ENCODE measurements at regions not wholly inside any gene's neighbourhood (a gene's known extent, or its start where the extent isn't known, plus 50 kb on each side); places are given as distances from the start of the nearest gene placed in this dataset.

DNA sequence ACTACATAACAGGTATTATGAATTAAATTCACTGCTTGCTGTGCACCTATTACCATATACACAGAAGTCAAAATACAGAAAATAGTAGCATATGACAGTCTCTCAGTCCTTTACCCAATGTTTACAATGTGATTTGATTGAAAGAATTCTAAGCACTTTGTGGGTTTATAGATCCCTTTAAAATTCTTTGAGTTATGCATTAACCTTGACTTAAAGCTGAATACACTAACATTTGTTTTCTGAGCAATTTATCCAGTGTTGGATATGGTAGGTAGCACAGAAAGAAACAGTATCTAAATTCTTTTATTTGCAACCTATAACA lies 230.8 kb upstream of the DDI1 start:
- H3K36me3 ChIP-seq (ENCODE audit: insufficient read depth, low read length): no peaks in the 10 kb centered on the region
- H3K79me2 ChIP-seq (ENCODE audit: insufficient read depth, low read length): no peaks in the 10 kb centered on the region
- DNase-seq: no peak
- no peaks in the 10 kb centered on the region for H4K20me1 ChIP-seq (ENCODE audit: insufficient read depth, low read length)
- H3K9me3 ChIP-seq (ENCODE audit: insufficient read depth, low read length, severe bottlenecking): no peaks in the 10 kb centered on the region
- H3K27ac ChIP-seq (ENCODE audit: low read length): no peak overlapping the region
- H2AFZ ChIP-seq (ENCODE audit: low read depth, low read length): no peak overlapping the region
- no peak for ATAC-seq (ENCODE audit: insufficient read depth, low read depth)
- H3K27me3 ChIP-seq (ENCODE audit: insufficient read depth, low read length, poor library complexity): no peaks in the 10 kb centered on the region
- no peak overlapping the region for H3K4me3 ChIP-seq (ENCODE audit: low read depth in 1 of 2, low read length in 2 of 2)
- TF ChIP-seq EZH2 (IDR thresholded peaks at IDR 0.05; ENCODE audit: borderline replicate concordance, low read depth, low read length, severe bottlenecking): no peak
- TF ChIP-seq, protein P1, sequence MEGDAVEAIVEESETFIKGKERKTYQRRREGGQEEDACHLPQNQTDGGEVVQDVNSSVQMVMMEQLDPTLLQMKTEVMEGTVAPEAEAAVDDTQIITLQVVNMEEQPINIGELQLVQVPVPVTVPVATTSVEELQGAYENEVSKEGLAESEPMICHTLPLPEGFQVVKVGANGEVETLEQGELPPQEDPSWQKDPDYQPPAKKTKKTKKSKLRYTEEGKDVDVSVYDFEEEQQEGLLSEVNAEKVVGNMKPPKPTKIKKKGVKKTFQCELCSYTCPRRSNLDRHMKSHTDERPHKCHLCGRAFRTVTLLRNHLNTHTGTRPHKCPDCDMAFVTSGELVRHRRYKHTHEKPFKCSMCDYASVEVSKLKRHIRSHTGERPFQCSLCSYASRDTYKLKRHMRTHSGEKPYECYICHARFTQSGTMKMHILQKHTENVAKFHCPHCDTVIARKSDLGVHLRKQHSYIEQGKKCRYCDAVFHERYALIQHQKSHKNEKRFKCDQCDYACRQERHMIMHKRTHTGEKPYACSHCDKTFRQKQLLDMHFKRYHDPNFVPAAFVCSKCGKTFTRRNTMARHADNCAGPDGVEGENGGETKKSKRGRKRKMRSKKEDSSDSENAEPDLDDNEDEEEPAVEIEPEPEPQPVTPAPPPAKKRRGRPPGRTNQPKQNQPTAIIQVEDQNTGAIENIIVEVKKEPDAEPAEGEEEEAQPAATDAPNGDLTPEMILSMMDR (IDR thresholded peaks at IDR 0.05; ENCODE audit: borderline replicate concordance, extremely low read depth, low read length, poor library complexity, severe bottlenecking): no peak
- no peak overlapping the region for H3K9ac ChIP-seq (ENCODE audit: low read depth, low read length)
- no peaks in the 10 kb centered on the region for H3K4me1 ChIP-seq (ENCODE audit: insufficient read depth, low read length)
- no peak overlapping the region for H3K4me2 ChIP-seq (ENCODE audit: insufficient read depth, low read length)

DNA sequence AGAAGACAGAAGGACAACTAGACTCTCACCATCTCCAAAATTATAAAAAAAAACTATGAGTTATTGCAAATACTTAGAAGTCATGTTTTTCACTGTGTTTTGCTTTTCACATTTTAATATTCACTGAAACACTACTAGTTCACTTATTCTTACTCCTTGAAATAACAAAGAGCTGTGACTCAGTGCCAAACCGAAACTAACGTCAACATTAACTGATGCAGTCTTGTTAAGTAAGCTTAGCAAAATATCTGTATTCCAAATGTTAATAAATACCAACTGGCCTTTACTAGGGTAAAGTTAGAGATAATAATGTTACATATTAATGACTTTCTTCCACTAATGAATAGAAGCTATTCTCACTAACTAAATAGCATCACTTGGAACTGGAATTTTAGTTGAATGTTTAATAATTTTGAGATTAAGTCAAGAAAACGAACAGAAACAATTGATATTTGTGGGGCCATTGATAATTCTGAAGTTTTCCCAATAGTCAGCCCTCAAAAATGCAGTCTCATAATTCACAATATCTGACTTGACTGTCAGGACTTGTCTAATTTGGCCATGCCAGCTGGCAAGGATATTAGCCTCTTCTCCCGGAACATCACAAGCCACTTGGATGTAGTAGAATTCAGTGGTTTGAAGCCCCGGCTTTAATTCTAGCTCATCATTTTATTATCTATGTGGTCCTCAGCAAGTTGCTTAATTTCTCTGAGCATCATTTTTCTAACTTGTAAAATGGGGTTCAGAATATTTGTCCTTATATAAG lies 230.1 kb upstream of the DDI1 start:
- Histone ChIP-seq H3K4me3 (ENCODE audit: low read depth in 1 of 2, low read length in 2 of 2) (no peak overlapping the region), H3K4me1 (ENCODE audit: insufficient read depth, low read length) (no peaks in the 10 kb centered on the region), H2AFZ (ENCODE audit: low read depth, low read length) (no peak overlapping the region), H3K36me3 (ENCODE audit: insufficient read depth, low read length) (no peaks in the 10 kb centered on the region), H4K20me1 (ENCODE audit: insufficient read depth, low read length) (no peaks in the 10 kb centered on the region), H3K27me3 (ENCODE audit: insufficient read depth, low read length, poor library complexity) (no peaks in the 10 kb centered on the region), H3K79me2 (ENCODE audit: insufficient read depth, low read length) (no peaks in the 10 kb centered on the region), H3K9ac (ENCODE audit: low read depth, low read length) (no peak overlapping the region), H3K9me3 (ENCODE audit: insufficient read depth, low read length, severe bottlenecking) (no peaks in the 10 kb centered on the region), H3K27ac (ENCODE audit: low read length) (no peak overlapping the region), H3K4me2 (ENCODE audit: insufficient read depth, low read length) (no peak overlapping the region)
- no peak for TF ChIP-seq EZH2 (IDR thresholded peaks at IDR 0.05; ENCODE audit: borderline replicate concordance, low read depth, low read length, severe bottlenecking)
- TF ChIP-seq, protein P1 (IDR thresholded peaks at IDR 0.05; ENCODE audit: borderline replicate concordance, extremely low read depth, low read length, poor library complexity, severe bottlenecking): no peak
- DNase-seq: no peak
- no peak for ATAC-seq (ENCODE audit: insufficient read depth, low read depth)

DNA sequence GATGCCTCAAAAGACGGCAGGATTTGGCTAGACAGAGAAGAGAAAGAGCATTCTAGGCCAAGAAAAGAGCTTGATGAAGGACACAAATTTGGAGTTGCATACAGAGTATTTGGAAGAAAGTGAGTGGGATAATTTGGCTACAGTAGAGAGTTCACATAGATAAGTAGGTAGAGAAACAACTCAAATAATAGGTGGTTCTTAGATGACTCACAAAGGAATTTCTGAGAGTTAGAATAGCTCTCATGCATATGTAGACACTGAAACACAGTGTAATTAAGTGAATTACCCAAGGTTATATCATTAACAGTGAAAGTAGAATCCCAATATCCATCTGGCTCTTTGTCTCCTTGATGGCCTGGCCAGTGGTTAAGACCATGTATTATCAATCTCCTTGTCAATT lies 228.6 kb upstream of the DDI1 start:
- Histone ChIP-seq H3K4me2 (ENCODE audit: insufficient read depth, low read length) (no peak overlapping the region), H3K27ac (ENCODE audit: low read length) (no peak overlapping the region), H3K79me2 (ENCODE audit: insufficient read depth, low read length) (no peaks in the 10 kb centered on the region), H3K9me3 (ENCODE audit: insufficient read depth, low read length, severe bottlenecking) (no peaks in the 10 kb centered on the region), H3K4me3 (ENCODE audit: low read depth in 1 of 2, low read length in 2 of 2) (no peak overlapping the region), H3K27me3 (ENCODE audit: insufficient read depth, low read length, poor library complexity) (no peaks in the 10 kb centered on the region), H4K20me1 (ENCODE audit: insufficient read depth, low read length) (no peaks in the 10 kb centered on the region), H2AFZ (ENCODE audit: low read depth, low read length) (no peak overlapping the region), H3K36me3 (ENCODE audit: insufficient read depth, low read length) (no peaks in the 10 kb centered on the region), H3K9ac (ENCODE audit: low read depth, low read length) (no peak overlapping the region), H3K4me1 (ENCODE audit: insufficient read depth, low read length) (no peaks in the 10 kb centered on the region)
- DNase-seq: no peak
- TF ChIP-seq, protein P1 (IDR thresholded peaks at IDR 0.05; ENCODE audit: borderline replicate concordance, extremely low read depth, low read length, poor library complexity, severe bottlenecking): no peak
- no peak for TF ChIP-seq EZH2 (IDR thresholded peaks at IDR 0.05; ENCODE audit: borderline replicate concordance, low read depth, low read length, severe bottlenecking)
- no peak for ATAC-seq (ENCODE audit: insufficient read depth, low read depth)

Measured in DND-41 (cell line).